OCI-M2 (cell line): ENCODE measurements at regions not wholly inside any gene's neighbourhood (a gene's known extent, or its start where the extent isn't known, plus 50 kb on each side); places are given as distances from the start of the nearest gene placed in this dataset.
"Not testable (repeated sequence)": the region's sequence is repeated elsewhere in the genome, so short reads cannot be mapped to it uniquely, and the experiment has no call there.

Experiments used
- DNase-seq: peaks from one replicate; lab custom pipeline; 2025; ENCODE audit not compliant: unreplicated experiment; lab: John Stamatoyannopoulos, UW

DNA sequence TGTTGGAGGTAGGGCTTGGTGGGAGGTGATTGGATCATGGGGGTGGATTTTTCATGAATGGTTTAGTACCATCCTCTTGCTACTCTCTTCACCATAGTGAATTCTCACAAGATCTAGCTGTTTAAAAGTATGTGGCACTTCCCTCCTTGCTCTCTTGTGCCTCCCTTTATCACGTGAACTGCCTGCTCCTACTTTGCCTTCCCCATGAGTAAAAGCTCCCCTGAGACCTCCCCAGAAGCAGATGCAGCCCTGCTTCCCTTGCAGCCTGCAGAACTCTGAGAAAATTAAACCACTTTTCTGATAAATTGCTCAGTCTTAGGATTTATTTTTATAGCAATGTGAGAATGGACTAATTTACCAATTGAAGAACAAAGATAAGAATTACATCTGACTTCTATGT lies 223.1 kb downstream of the RNF144A start:
- DNase-seq, result no peak

DNA sequence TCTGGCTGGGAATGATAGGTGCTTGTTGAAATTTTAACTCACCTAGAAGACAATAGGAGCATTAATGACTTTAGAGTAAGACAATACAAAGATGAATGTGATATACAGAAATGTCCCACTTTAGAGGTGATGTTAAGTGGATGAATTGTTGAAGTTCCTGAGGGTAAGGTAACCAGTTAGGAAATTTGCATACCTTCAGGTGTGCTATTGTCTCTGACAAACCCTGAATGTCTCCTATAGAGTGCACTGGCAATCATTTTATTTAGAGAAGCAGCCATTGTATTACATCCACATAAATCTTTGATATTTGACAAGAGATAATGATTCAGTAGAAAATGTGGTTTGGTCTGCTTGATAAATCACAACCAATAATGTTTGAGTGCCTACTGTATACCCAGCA lies 228.5 kb downstream of the RNF144A start:
- no peak for DNase-seq

DNA sequence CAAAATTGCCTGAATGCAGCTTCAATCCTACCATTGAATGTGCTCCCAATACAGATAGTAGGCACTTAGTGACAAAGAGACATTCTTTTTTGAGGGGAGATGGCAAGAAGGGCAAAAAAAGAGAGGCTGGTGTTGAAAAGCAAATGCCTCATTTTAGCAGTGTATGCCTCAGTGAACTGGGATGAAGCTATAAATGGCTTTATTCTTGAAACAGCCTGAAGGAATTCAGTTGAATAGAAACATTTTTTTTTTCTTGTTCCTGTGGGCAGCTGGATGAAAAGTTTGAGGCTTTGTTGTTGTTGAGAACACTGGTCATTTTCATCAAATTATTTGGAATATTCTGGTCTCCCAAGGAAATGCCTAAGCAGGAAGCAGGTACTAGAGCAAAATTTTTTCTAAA lies 228.9 kb downstream of the RNF144A start:
- no peak for DNase-seq

DNA sequence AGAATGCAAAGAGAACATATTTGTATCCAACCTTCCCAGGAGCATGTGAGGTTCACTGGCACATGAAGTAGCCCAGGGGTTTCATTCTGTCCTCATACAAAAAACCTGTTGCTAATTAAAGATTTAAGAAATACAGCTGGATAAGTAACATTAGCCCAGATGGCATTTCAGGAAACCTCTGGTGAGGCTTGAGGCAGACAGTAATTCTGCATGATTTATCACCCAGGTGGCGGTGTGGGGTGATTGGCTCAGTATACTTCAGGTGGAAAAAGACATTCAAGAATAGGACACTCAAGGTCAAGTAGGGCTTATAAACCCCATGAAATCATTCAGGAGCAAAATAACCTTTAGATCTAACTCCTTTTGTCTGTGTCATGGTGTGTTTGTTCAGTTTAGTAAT lies 237.4 kb downstream of the RNF144A start:
- DNase-seq, result no peak

DNA sequence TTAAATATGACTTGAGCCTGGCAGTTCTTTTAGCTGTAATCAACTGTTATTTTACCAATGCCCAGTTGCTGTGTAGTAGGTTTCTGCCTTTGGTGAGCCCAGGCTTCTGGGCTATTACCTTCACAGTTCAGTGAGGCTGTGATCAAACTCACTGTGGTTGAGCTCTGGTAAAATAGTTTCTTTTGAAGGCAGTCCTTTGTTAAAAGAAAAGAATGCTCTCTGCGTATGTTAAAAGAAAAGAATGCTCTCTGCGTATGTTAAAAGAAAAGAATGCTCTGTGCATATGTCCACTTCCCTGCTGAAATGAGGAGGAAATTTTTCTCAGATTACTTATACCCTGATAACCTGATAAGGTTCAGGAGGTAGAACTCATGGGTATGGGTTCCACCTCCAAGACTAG lies 244.3 kb downstream of the RNF144A start:
- DNase-seq, result no peak

DNA sequence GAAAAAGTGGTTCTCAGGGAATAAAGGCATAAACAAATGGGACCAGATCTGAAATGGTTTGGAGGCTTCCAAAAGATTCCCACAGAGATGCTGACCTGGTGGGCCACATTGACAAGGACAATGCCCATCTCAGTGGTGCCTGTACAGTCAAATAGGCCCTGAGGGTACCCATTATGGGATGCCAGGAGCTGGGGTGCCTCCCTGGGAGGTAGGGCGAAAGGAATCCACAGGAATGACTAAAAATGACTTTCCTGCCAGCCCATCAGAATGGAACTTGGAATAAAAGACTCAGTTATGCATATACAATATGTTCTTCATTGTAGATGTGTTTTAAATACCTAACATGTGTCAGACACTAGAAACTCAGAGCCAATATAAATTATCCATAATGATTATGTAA lies 248.5 kb downstream of the RNF144A start:
- DNase-seq, result no peak

DNA sequence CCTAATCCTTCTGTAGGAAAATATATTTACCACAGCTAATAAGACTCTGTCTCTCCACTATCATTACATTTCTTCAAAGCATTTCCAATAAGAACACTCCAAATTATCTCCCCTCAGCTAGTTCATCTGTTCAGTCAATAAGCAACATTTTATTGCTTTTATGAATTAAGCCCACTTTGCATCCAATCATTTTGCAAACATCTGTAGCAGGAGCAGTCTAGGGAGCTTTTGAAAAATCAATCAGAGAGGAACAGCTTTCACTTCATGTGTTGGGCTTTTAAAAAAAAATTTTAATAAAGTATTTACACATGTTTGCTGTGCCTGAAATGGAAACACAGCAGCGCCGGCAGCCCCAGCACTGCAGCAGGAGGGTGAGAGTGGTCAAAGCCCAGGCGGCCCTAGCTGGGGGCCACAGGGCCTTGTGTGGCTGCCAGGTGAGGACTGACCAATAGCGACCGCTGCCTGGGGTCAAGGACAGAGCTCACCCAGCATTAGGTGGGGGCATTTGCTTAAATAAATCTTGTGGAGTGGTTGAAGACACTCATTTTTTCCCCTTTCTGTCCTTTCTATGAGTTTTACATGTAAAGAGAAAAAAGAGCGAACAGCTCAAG lies 250.7 kb downstream of the RNF144A start:
- no peak for DNase-seq

DNA sequence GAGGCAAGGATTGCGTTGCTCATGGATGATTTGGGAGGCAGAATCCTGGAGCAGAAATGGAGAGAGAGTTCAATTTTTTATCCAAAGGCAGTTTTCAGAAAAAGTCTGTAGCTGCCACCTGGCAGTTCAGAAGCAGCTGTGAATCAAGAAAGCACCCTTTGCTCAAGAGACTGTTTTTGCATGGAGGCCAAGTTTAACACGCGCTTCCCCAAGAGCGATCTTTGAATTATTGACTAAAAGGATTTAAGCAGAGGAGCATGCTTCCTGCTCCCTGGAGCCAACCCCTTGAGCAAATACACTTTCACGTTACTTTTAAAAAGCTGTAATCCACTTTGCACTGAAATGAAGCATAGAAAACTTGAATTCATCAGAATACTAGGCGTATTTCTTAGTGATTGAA lies 252.4 kb downstream of the RNF144A start:
- DNase-seq, result no peak

DNA sequence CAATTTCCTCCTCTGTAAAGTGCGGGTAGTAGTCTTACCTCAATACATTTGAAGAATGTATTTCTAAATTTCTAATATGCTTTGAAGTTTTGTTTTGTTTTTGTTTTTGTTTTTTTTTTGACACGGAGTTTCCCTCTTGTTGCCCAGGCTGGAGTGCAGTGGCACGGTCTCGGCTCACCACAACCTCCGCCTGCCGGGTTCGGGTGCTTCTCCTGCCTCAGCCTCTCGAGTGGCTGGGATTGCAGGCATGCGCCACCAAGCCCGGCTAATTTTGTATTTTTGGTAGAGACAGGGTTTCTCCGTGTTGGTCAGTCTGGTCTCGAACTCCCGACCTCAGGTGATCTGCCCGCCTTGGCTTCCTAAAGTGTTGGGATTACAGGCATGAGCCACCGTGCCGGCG lies 261.8 kb downstream of the RNF144A start:
- DNase-seq, result not testable (repeated sequence)

DNA sequence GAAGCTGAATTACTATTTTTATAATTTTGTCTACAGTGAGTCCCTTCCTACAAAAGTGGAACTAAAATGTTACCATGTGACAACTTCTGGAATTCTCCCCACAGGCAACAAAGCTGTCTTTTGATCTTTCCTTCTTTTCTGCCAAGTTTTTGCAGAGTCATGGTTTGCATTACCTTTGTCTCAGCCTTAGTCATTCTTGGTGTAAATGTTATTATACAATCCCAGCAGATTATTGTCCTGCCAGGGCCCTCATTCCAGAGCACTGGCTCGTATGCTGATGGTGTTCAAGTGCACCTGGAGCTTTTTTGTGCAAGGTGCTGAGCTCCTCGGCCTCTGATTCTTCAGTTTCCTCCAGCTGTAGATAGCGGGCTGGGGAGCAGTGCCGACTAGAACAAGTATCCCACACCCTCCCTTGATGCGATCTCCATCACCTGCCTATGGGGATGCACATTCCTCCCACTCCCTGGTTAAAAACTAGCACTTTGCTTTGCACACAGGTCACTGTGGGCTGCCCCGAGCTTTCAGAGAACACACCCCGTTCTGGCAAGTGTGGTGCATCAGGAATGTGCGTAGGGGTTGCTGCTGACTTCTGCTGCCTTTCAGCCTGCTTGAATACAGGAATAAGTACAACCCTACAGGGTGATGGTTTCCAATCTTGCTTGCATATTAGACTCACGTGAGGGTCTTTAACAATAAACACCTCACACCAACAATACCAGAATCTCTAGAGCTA lies 263.6 kb downstream of the RNF144A start:
- DNase-seq, result no peak

DNA sequence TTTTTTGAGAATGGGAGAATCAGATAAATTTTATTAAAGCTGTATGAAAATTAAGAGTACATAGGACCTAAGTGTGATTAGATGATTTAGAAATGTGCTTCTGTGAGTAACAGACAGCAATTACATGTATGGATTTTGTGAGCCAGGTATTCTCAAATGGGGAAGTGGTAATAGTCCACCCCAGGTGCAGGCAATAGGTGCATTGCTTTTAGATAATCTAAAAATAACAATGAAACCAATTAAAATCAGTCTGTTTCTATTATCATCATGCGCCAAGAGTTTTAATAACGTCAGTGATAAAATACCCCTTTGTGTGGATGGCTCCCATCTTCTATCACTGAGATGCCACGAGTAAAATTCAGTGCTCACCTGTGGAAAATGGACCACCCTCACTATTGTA lies 265.3 kb downstream of the RNF144A start:
- no peak for DNase-seq

DNA sequence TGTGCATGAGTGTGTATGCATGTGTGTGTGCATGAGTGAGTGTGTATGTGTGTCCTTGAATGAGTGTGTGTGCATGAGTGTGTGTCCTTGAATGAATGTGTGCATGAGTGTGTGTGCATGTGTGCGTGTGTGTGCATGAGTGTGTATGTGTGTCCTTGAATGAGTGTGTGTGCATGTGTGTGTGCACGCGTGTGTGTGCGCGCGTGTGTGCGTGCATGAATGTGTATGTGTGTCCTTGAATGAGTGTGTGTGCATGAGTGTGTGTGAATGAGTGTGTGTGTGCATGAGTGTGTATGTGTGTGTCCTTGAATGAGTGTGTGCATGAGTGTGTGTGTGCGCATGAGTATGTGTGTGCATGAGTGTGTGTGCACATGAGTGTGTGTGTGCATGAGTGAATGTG lies 271.9 kb downstream of the RNF144A start:
- no peak for DNase-seq

DNA sequence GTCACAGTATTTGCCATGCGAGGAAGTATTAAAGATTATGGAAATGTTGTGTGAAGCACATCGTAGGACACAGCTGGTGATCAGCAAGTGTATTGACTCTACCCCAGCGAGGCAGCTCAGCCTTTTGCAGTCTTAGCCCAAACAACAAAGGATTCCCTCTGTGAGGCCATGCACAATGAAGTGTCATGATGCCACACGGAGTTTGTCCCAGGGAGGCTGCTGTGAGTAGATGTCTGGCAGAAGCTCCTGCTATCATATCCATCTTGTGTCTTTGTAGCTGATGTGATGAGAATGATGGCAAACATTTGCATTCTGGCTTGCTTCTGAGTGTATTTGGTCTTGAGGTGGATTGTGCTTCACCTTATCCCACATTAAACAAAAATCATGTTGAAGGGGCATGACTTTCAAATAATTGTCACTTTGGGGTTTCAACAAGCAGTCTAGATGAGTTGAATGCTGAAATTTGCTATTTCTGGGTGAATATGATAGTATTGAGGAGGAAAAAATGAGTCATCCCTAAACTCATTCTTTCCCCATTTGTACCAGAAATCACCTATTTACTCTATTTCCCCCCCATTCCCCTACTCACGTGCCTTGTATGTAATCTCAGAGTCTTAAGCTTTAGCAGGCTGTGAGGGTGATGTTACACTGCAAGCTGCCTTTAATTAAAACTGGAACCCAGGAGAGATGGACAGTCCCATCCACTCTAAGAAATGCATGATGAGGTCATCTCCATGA lies 273.5 kb downstream of the RNF144A start:
- DNase-seq, result no peak

DNA sequence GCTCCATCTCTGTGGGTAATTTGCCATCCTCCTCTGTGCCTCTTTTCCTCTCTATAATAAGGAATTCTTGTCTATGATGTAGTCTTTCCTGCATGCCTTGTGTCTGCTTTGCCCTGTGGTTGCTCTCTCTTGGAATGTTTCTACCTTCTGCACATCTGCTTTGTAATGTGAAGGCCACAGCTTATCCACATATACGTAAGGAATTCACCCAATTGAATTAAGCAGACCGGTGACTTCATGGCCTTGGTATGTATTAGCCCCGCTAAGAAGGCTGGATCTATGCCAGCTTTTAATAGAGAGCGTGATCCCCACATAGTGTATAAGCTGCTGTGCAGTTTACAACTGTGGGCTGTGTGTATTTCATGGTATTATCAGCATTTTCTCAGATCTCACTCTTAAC lies 274.7 kb downstream of the RNF144A start:
- no peak for DNase-seq

DNA sequence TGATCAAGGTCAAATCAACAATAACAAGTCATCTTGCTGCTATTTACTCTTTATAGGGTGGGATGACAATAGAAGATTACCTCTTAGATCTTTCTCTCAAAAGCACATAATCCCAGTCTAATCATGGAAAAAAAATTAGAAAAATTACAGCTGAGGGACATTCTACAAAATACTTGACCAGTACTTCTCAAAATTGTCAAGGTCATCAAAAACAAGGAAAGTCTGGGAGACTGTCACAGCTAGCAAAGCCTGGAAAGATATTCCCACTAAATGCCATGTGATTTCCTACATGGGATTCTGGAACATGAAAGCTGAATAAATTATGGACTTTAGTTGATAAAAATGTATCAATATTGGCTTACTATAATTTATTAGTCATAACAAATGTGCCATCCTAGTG lies 276.2 kb downstream of the RNF144A start:
- no peak for DNase-seq

DNA sequence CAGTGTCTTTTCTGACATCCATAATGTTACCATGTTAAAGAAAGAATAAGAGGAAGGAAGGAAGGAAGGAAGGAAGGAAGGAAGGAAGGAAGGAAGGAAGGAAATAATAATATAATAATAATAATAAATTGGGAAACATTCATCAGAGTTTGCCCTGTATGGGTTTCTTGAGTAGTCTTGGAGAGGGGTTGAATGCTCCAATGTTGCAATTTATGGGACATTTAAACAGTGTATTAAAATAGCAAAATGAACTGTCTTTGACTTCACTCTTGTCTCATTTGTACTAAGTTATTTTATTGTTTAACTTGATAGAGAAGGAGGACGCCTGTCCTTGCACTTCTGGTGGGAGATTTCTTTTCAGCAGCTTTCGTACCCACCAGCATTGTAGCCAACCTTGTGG lies 277.7 kb downstream of the RNF144A start:
- no peak for DNase-seq

DNA sequence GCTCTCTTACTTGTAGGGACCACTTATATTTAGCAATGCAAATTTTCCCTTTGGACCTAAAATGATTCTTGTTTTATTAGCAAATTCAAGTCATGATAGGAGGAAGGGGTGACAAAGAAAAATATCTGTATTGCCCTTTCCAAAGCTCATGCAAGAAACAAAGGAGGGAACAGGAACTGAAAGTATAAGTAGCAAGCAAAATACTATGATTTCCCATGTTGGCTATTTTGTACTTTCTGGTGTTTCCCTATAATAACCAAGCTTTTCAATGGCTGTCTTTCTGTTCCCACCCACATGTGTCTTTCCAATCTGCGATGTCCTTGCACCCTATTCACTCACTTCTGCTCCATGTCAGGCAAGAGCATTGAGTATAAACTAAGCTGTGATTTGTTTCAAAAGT lies 279.7 kb downstream of the RNF144A start:
- no peak for DNase-seq

DNA sequence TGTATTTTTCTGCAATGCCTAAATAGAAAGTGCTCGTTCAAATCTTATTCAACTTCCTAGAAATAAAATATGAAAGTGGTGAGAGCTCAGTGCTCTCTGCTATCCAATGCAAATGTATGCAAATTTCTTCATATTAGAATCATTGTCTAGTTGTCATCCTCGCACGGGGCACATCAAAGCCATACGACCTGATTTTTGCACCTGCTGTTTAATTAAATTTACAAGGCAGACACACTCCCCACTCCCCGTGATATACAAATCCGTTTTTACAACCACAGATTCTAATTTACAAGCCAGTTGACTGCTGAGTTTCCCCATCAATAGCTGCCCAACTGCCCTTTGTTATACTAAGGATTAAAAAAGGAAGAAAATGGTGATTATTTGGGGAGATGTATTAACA lies 284.6 kb downstream of the RNF144A start:
- no peak for DNase-seq

DNA sequence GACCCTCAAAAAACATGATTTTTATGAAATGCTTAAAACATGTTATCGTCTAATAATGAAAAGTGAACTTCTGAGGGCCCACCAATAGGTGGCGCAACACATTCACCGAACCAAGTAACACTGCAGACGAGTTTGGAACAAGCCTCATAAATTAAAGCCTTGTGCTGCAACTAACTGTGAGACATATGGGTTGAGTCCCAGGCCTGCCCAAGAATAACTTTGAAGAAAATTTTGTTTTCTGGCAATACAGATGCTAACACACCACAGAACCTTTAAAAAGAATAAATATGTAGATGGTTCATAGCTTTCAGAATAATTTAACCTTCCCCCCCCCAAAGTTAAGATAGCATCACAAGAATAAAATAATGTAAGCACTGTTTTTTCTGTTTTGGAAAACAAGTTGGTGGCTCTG lies 285.9 kb downstream of the RNF144A start:
- no peak for DNase-seq

DNA sequence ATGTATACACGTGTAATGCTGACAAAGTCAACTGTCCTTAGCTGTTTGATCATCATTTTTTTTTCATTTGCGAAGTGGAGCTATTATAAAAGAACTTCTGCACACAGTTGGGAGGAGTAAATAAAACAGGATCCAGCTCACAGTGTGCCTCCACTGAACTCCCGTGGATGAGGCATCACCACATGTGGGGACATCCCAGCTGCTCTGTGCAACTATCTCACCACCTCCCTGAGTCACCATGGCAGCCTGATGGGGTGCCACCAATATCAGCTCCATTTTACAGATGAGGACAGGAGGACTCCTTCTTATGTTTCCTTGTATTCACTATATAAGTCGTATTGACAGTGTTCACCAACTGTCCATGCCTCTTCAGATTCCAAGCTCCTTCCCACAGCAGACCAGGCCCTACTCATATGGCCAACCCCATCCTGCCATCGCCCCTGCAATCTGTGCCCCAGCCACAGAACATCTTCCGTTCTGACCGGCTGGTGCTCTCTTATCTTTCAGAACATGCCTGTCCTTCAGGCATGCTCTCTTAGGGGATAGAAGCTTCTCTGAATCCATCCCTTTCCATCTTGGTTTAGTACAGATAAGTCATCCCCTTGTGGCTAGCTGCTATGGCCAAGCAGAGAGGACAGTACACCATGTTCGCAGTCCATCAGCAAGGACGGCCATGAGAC lies 288.1 kb downstream of the RNF144A start:
- no peak for DNase-seq

DNA sequence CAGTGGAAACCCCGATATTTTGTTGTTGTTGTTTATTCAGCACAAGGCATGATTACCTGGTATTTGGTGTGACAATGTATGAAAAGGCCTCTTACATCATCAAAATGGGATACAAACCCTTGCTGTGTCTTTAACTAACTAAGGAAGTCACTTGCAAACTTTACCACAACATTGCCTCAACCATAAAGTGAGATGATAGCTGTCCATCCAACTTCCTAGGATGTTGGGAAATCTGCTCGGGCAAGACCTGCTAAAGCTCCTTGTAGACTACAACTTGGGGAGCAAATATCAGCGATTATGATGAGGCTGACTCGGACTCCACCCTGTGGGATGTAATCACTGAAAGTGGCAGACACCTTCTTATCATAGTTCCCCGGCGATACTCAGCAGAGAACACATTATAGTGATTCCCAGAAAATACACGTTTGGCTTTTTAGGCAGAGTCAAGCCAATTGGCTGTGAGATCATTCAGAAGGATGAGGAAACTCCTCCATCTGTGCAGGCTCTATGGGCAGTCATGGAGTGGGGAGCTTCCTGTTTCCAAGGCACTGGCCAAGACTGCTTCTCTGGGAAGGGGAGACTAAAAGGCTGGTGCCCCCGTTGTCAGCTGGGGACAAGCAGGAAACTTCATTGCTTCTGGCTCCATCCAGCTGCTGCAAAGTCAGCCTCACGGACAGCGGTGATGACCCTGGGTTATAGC lies 289.0 kb downstream of the RNF144A start:
- DNase-seq, result no peak
